Central memory CD8-positive, alpha-beta T cell (primary cell): ENCODE measurements at regions not wholly inside any gene's neighbourhood (a gene's known extent, or its start where the extent isn't known, plus 50 kb on each side); places are given as distances from the start of the nearest gene placed in this dataset.
"Not testable (repeated sequence)": the region's sequence is repeated elsewhere in the genome, so short reads cannot be mapped to it uniquely, and the experiment has no call there.

ENCODE experiments used
- ATAC-seq: fragments of 150-1000 bp; cut with Tn5 transposase; replicated peaks from 2 replicates; pipeline ENCODE4 v1.10.0; 2022; ENCODE audit warnings: mild to moderate bottlenecking, moderate FRiP score, moderate number of reproducible peaks; ENCODE audit not compliant: poor library complexity, severe bottlenecking; ENCODE audit errors: extremely low read depth
- DNase-seq, 2 donors: peaks; one replicate each; pipeline ENCODE4 v3.0.0; 2021; ENCODE audit warnings: low spot score in 2 of 2
- H3K27ac Mint-ChIP-seq: one replicate; pipeline ENCODE4 v1.8.0; 2022; ENCODE audit warnings: low read depth, mild to moderate bottlenecking, moderate library complexity, mixed read lengths
- H3K27me3 Mint-ChIP-seq: one replicate; pipeline ENCODE4 v1.8.0; 2022; ENCODE audit warnings: mixed read lengths
- H3K36me3 Mint-ChIP-seq: one replicate; pipeline ENCODE4 v1.8.0; 2022; ENCODE audit warnings: mild to moderate bottlenecking, moderate library complexity, mixed read lengths; ENCODE audit not compliant: insufficient read depth
- H3K4me1 Mint-ChIP-seq: one replicate; pipeline ENCODE4 v1.8.0; 2022; ENCODE audit warnings: mixed read lengths
- H3K4me3 Mint-ChIP-seq: one replicate; pipeline ENCODE4 v1.8.0; 2022; ENCODE audit warnings: mild to moderate bottlenecking, moderate library complexity, mixed read lengths
- H3K9me3 Mint-ChIP-seq: one replicate; pipeline ENCODE4 v1.8.0; 2022; ENCODE audit warnings: mixed read lengths

- no peak for ATAC-seq
- no peak for DNase-seq
- Mint-ChIP-seq H3K4me3 (no peak overlapping the region), H3K9me3 (peaks cover 14% of the 10 kb centered on the region), H3K27me3 (peaks cover 30% of the 10 kb centered on the region), H3K27ac (no peak overlapping the region), H3K36me3 (no peaks in the 10 kb centered on the region), H3K4me1 (no peaks in the 10 kb centered on the region)
Observed at GRCh38 chr16:47815655-47816054, 340.1 kb downstream of the ABCC12 start.

GRCh38 chr16:47811758-47812157, 344.0 kb downstream of the ABCC12 start:
- not testable (repeated sequence) for DNase-seq, H3K36me3 Mint-ChIP-seq, ATAC-seq, H3K4me3 Mint-ChIP-seq, H3K27ac Mint-ChIP-seq, H3K27me3 Mint-ChIP-seq, H3K4me1 Mint-ChIP-seq
- peaks cover 14% of the 10 kb centered on the region for H3K9me3 Mint-ChIP-seq

- DNase-seq = no peak
Observed at GRCh38 chr16:47806309-47806847, 345.2 kb downstream of the PHKB start.

DNA sequence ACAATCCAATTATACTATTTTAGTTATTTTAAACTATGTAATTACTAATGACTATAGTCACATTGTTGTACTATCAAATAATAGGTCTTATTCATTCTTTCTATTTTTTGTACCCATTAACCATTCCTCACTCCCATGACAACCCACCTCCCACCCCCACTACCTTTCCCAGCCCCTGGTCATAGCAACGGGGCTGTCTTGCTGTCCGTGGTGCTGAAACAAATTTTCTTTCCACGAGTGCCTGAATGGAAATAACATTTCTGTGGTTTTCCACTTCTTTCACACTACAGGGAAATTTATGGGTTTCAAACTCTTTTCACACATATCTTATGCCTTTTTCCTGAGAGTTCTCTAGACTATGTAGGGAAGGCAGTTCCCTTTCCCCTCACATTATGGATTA, 326.6 kb downstream of the PHKB start:
- Mint-ChIP-seq H3K4me1 (no peaks in the 10 kb centered on the region), H3K36me3 (no peaks in the 10 kb centered on the region), H3K27ac (no peak overlapping the region), H3K9me3 (peaks cover 11% of the 10 kb centered on the region), H3K4me3 (no peak overlapping the region), H3K27me3 (peaks cover 24% of the 10 kb centered on the region)
- ATAC-seq (no peak), DNase-seq (no peak)

More at GRCh38 chr16:47806309-47806847, 345.2 kb downstream of the PHKB start:
- ATAC-seq = no peak
- Mint-ChIP-seq H3K9me3 (no peaks in the 10 kb centered on the region), H3K27me3 (peaks cover 7% of the 10 kb centered on the region), H3K27ac (no peak overlapping the region), H3K4me1 (no peaks in the 10 kb centered on the region), H3K4me3 (no peak overlapping the region), H3K36me3 (no peaks in the 10 kb centered on the region)

- H3K4me1 Mint-ChIP-seq = peaks cover 11% of the 10 kb centered on the region
- DNase-seq = no peak
- H3K4me3 Mint-ChIP-seq = no peak overlapping the region
- H3K9me3 Mint-ChIP-seq = no peaks in the 10 kb centered on the region
- no peaks in the 10 kb centered on the region for H3K27me3 Mint-ChIP-seq
- no peak for ATAC-seq
- H3K27ac Mint-ChIP-seq = no peak overlapping the region
- no peaks in the 10 kb centered on the region for H3K36me3 Mint-ChIP-seq
Observed at GRCh38 chr16:47781673-47782072, 320.5 kb downstream of the PHKB start.

DNA sequence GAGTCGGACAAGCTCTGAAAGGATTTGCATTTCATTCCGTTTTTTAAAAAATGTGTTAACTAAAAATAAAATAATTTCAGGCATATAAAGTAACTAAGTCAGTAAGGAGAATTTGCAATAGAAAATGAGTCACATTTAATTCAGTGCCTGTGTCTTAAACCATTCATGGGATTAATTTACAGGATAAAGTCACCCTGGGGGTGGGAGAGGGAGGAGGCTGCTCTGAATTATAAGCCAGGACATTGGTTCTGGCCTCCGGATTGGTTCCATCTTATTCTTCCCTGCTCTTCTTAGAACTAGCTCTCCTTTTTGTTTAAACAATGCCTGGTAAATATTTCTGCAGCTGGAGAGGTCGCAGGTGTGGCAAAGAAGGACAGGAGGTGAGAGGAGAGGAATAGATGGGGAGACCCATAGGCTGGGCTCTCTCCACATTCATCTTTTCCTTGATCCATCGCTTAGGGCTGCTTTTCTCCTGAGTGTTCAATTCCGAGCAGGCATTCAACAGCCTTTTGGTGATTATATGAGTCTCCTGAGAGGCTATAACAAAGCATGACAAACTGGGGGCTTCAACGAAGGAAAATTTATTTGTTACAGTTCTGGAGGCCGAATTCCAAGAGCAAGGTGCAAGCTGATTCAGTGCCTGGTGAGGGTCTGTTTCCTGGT, 319.2 kb downstream of the PHKB start:
- Mint-ChIP-seq H3K9me3 (no peaks in the 10 kb centered on the region), H3K27ac (peak overlapping the region; percentile 91), H3K27me3 (no peaks in the 10 kb centered on the region), H3K4me1 (peaks cover 11% of the 10 kb centered on the region), H3K36me3 (no peaks in the 10 kb centered on the region), H3K4me3 (peak overlapping the region; percentile 83)
- no peak for DNase-seq
- no peak for ATAC-seq

- H3K9me3 Mint-ChIP-seq = no peaks in the 10 kb centered on the region
- H3K36me3 Mint-ChIP-seq = no peaks in the 10 kb centered on the region
- H3K27me3 Mint-ChIP-seq = no peaks in the 10 kb centered on the region
- peaks cover 11% of the 10 kb centered on the region for H3K4me1 Mint-ChIP-seq
- DNase-seq = no peak
- H3K27ac Mint-ChIP-seq = peak overlapping the region; percentile 91
- ATAC-seq = peak; percentile 54
- H3K4me3 Mint-ChIP-seq = peak overlapping the region; percentile 83
Observed at GRCh38 chr16:47779201-47780016, 318.3 kb downstream of the PHKB start.

- Mint-ChIP-seq H3K4me1 (peaks cover 11% of the 10 kb centered on the region), H3K27me3 (peaks cover 9% of the 10 kb centered on the region), H3K4me3 (no peak overlapping the region), H3K36me3 (no peaks in the 10 kb centered on the region), H3K27ac (no peak overlapping the region), H3K9me3 (no peaks in the 10 kb centered on the region)
- ATAC-seq = no peak
- DNase-seq = no peak
Observed at GRCh38 chr16:47778106-47778801, 317.1 kb downstream of the PHKB start.

- peaks cover 11% of the 10 kb centered on the region for H3K4me1 Mint-ChIP-seq
- no peak overlapping the region for H3K4me3 Mint-ChIP-seq
- no peak overlapping the region for H3K27ac Mint-ChIP-seq
- H3K27me3 Mint-ChIP-seq = peaks cover 9% of the 10 kb centered on the region
- no peaks in the 10 kb centered on the region for H3K9me3 Mint-ChIP-seq
- no peak for ATAC-seq
- no peak for DNase-seq
- no peaks in the 10 kb centered on the region for H3K36me3 Mint-ChIP-seq
Observed at GRCh38 chr16:47777220-47777619, 316.1 kb downstream of the PHKB start.

- Mint-ChIP-seq H3K27me3 (peaks cover 9% of the 10 kb centered on the region), H3K36me3 (no peaks in the 10 kb centered on the region)
- DNase-seq = no peak
Observed at GRCh38 chr16:47774661-47775060, 313.5 kb downstream of the PHKB start.

GRCh38 chr16:47753659-47754058, 292.5 kb downstream of the PHKB start:
- Mint-ChIP-seq H3K4me1 (no peaks in the 10 kb centered on the region), H3K27ac (no peak overlapping the region), H3K4me3 (no peak overlapping the region), H3K27me3 (peaks cover 28% of the 10 kb centered on the region), H3K9me3 (no peaks in the 10 kb centered on the region), H3K36me3 (peaks cover 2% of the 10 kb centered on the region)
- ATAC-seq = no peak
- DNase-seq = no peak

More at GRCh38 chr16:47774661-47775060, 313.5 kb downstream of the PHKB start:
- no peak for ATAC-seq
- no peaks in the 10 kb centered on the region for H3K9me3 Mint-ChIP-seq
- no peak overlapping the region for H3K4me3 Mint-ChIP-seq
- H3K4me1 Mint-ChIP-seq = peaks cover 7% of the 10 kb centered on the region
- no peak overlapping the region for H3K27ac Mint-ChIP-seq
